Urinary bladder (tissue), 3 donors: ENCODE measurements at regions not wholly inside any gene's neighbourhood (a gene's known extent, or its start where the extent isn't known, plus 50 kb on each side); places are given as distances from the start of the nearest gene placed in this dataset.

ENCODE experiments used
- DNase-seq: peaks from one replicate; pipeline ENCODE4 v3.0.0-alpha.2; 2015; ENCODE audit errors: extremely low spot score
- H3K27ac ChIP-seq: one replicate; pipeline ENCODE4 v1.5.1; 2013; ENCODE audit warnings: low read depth, mild to moderate bottlenecking, moderate library complexity
- H3K36me3 ChIP-seq: one replicate; pipeline ENCODE4 v1.6.1; 2013; ENCODE audit warnings: mild to moderate bottlenecking, moderate library complexity; ENCODE audit not compliant: insufficient read depth
- H3K4me1 ChIP-seq: one replicate; pipeline ENCODE4 v1.6.1; 2013; ENCODE audit warnings: mild to moderate bottlenecking, moderate library complexity; ENCODE audit not compliant: insufficient read depth
- H3K4me3 ChIP-seq: one replicate; pipeline ENCODE4 v1.5.1; 2013; ENCODE audit warnings: low read depth, low read length
- WGBS: extraction: QIAGEN DNeasy Blood & Tissue Kit; methylation state at CpG from one replicate; pipeline ENCODE4 v1.1.7; 2013; 5-methylcytosine and 5-hydroxymethylcytosine counted together
- donor health status: healthy with polysubstance abuse.
- donor health status: healthy.

DNA sequence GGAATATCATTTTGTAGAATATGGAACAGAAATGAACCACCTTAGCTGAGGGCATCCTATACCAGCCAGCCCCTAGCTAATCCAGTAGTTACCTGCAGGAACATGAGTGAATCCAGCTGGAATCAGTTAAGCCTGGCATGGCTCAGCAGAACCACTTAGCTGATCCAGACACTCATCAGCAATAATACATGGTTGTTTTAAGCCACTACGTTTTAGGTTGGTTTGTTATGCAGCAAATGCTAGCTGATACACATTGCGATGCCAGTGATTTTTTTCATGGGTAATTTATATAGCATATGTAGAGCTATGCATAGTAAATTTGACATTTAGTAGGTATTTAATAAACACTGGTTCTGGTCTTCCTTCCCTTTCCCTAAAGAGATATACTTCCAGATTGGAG, 201.9 kb upstream of the JAG1 start:
- H3K36me3 ChIP-seq: no peaks in the 10 kb centered on the region
- no peaks in the 10 kb centered on the region for H3K4me1 ChIP-seq
- no peak overlapping the region for H3K4me3 ChIP-seq
- H3K27ac ChIP-seq: no peak overlapping the region
- DNase-seq: no peak
- 96% methylated on average over 2 of the region's 2 CpGs for WGBS

DNA sequence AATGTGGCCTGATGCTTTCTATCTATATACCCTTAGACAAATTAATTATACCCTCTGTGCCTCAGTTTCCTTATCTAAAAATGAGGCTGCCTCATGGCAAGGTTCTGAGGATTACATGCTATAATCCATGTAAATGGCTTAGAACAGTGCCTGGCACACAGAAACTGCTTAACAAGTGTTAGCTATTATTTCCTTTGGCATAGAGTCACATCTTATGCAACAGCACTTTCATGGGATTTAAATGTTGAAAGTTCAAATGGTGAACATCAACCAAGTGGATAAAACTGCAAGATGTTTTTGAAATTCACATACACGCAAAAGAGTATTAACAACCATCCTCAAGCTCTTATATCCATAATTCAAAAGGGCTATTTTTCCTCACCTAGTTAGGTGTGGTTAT, 202.8 kb upstream of the JAG1 start:
- H3K27ac ChIP-seq: no peak overlapping the region
- no peak for DNase-seq
- no peak overlapping the region for H3K4me3 ChIP-seq
- H3K36me3 ChIP-seq: no peaks in the 10 kb centered on the region
- 56% methylated on average over 1 of the region's 1 CpG for WGBS
- no peaks in the 10 kb centered on the region for H3K4me1 ChIP-seq

DNA sequence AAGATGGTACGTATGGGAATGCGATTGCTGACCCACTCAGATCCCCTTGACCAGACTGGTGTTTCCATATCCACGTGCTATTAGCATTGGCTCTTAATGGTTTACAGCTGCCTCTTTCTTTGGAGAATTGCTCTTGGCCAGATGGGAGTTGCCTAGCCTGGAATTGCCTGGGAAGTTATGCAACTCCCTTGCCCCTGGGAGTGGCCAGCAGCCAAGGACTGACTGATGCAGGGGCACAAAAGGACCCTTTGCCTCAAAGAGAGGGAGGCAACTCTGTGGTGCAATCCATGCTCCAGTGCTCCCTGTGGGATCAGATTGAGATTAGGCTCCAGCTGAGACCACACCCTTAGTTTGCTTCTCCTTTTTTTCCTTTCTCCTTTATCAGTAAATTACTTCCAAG, 203.5 kb upstream of the JAG1 start:
- no peaks in the 10 kb centered on the region for H3K4me1 ChIP-seq
- no peak overlapping the region for H3K27ac ChIP-seq
- H3K36me3 ChIP-seq: no peaks in the 10 kb centered on the region
- no peak for DNase-seq
- 76% methylated on average over 3 of the region's 3 CpGs for WGBS
- no peak overlapping the region for H3K4me3 ChIP-seq

DNA sequence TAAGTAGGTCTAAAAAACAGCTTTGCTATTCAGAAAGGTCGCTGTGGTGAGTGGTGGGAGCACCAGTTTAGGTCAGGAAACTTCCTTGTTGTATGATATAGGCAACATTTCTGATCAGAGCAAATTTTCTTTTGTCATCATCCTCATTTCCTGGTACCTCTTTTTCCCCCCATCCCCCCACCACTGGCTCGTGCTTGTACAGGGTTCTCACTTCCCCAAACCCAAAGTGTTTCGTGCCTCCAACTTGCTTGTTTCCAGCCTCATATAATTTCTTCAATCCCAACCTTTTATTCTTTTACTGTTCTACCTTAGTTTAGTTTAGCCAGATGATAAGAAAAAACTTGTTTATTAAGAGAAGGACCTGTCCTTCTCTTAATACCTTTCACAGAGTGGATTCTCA, 209.4 kb upstream of the JAG1 start:
- no peak for DNase-seq
- WGBS: 82% methylated on average over 3 of the region's 3 CpGs
- no peaks in the 10 kb centered on the region for H3K4me1 ChIP-seq
- no peak overlapping the region for H3K4me3 ChIP-seq
- H3K36me3 ChIP-seq: no peaks in the 10 kb centered on the region
- H3K27ac ChIP-seq: no peak overlapping the region

DNA sequence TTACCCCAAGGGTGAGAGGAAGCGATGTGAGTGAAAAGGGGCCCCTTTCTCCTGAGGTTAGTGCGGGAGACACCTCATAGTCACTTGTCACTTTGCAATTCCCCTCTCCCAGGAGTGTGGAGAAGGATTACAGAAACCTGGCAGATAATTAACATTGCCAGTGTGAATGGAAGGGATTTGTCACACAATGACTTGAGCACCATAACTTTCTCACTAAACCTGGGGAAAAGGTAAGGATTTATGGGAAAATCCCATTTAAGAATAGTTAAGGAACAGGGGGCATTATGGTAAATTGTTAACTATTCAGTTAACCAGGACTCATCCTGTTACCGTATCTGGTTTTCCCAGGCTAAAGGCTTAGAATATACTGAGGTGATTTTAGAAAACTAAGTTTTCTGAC, 219.5 kb upstream of the JAG1 start:
- Histone ChIP-seq H3K4me3 (no peak overlapping the region), H3K27ac (no peak overlapping the region), H3K36me3 (no peaks in the 10 kb centered on the region), H3K4me1 (no peaks in the 10 kb centered on the region)
- WGBS: 82% methylated on average over 3 of the region's 3 CpGs
- no peak for DNase-seq

DNA sequence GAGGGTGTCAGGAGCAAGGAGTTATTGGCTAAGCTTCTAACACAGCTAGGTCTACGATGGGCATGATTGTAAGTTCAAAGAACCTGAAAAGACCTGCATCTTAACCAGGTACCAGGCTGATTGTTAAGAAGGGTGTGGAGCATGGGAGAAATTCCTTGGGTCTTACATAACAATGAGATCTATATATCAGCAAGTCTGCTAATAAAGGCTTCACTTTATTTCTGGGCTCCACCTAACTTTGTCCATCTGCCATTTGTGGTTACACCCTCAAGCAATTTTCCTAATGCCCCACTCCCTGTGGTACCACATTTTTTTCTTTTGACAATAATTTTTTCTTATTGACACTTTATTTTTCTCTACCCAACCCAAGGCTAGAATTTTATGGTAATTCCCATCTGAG, 223.5 kb upstream of the JAG1 start:
- no peaks in the 10 kb centered on the region for H3K4me1 ChIP-seq
- H3K36me3 ChIP-seq: no peaks in the 10 kb centered on the region
- H3K4me3 ChIP-seq: no peak overlapping the region
- no peak for DNase-seq
- 93% methylated on average over 1 of the region's 1 CpG for WGBS
- H3K27ac ChIP-seq: no peak overlapping the region

DNA sequence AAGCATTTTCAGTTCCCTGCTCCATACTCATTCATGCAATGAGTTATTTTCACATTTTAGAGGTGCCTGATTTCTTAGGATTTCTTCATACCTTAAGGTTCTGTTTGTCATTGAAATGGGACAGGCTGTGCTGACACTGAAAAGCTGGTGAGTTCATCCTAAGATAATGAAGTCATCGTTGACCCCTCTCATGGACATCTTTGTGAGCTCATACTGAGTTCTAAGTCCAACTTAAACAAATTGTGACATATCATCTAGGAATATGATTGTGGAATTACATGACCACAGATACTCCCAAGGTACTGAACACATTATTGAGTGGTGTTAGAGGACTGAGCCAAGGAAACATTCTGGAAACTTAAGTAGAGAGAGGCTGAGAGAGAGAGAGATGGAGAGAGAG, 224.8 kb upstream of the JAG1 start:
- no peaks in the 10 kb centered on the region for H3K36me3 ChIP-seq
- DNase-seq: no peak
- H3K27ac ChIP-seq: no peak overlapping the region
- 76% methylated on average over 1 of the region's 1 CpG for WGBS
- H3K4me3 ChIP-seq: no peak overlapping the region
- peaks cover 2% of the 10 kb centered on the region for H3K4me1 ChIP-seq

DNA sequence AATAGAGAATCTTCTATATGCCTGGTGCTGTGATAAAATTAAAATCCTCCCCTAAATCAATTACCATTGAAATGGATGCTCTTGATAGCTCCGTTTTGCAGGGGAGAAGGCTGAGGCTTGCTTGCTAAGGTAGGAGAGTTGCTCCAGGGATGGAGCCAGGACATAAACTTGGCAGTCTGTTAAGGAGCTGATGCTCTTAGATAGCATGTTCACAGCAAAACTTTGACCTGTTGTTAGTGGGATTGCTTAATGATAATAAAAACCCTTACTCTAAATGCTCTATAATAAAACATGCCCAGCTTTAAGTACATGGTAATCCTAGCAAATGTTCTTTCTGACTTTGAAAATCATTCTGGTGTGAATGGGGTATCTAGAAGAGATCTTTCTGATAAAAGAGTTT, 228.4 kb upstream of the JAG1 start:
- WGBS: 52% methylated on average over 1 of the region's 1 CpG
- Histone ChIP-seq H3K4me1 (peaks cover 2% of the 10 kb centered on the region), H3K4me3 (no peak overlapping the region), H3K36me3 (no peaks in the 10 kb centered on the region), H3K27ac (no peak overlapping the region)
- no peak for DNase-seq

DNA sequence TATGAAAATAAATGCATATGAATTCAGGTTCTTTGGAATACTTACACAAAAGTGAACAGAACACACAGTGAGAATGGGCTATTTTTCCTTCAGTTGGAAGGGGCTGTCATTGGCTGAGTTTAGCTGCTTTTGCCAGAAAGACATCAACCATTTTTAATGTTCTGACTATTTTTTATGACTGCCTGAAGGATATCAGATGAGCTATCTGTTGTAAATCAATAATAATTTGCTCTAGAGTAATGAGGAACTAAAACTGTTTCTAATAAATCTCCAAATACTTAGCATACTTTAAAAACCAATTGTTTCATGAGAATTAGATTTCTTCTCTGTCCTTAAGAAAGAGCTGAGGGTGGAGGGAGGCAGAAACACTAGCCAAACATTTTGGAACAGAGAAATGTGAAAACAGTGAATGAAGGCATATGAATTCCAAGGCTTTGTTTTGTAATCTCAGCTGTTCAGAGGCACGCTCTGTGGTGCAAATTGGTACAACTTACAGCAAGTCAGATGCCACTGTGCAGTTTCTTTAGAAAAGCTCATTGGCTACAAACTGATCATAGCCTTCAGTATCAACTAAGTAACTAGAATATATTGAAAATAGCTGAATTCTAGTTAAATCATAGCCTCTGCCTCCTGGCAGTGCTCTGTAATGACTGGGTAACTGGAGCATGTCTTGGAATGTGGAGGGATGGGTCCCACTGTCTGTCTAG, 228.9 kb upstream of the JAG1 start:
- no peak for DNase-seq
- 33% methylated on average over 1 of the region's 1 CpG for WGBS
- no peaks in the 10 kb centered on the region for H3K36me3 ChIP-seq
- no peak overlapping the region for H3K4me3 ChIP-seq
- peaks cover 2% of the 10 kb centered on the region for H3K4me1 ChIP-seq
- H3K27ac ChIP-seq: no peak overlapping the region

DNA sequence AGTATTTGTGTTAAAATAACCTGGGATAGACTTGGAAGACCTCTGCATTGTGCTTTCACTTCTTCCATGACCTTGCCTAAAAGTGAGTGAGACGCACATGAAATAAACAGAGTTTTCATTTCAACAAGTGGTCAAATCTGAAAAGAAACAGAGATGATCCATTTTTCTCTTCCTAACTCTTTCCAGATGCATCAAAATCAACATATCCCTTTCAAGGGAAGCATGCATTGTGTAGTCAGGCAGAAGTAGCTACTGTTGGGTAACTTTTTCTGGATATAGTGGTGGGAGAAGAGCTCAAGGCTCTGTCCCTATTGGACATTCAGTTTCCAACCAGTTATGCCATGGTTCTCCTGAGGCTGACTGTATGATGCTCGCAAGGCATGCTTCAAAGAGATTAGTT, 233.0 kb upstream of the JAG1 start:
- peaks cover 2% of the 10 kb centered on the region for H3K4me1 ChIP-seq
- H3K4me3 ChIP-seq: no peak overlapping the region
- no peak overlapping the region for H3K27ac ChIP-seq
- H3K36me3 ChIP-seq: no peaks in the 10 kb centered on the region
- WGBS: 79% methylated on average over 2 of the region's 2 CpGs
- no peak for DNase-seq

DNA sequence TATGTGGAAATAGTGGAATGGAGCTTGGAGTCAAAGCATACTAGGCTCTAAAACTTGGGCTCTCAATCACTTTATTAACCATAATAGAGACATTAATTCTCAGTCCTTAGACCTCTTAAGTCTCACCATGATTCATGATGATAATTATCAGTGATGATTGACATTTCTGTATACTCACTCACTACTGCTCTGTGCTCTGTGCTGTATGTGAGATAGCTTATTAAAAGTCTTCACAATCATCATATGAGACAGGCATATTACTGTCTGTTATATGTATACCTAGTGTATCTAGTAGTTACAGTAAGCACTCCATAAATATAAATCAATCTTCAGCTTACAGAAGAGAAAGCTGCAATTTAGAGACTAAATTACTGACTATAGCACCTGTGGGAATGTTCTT, 236.0 kb upstream of the JAG1 start:
- Histone ChIP-seq H3K36me3 (no peaks in the 10 kb centered on the region), H3K4me1 (no peaks in the 10 kb centered on the region), H3K27ac (no peak overlapping the region), H3K4me3 (no peak overlapping the region)
- no peak for DNase-seq

DNA sequence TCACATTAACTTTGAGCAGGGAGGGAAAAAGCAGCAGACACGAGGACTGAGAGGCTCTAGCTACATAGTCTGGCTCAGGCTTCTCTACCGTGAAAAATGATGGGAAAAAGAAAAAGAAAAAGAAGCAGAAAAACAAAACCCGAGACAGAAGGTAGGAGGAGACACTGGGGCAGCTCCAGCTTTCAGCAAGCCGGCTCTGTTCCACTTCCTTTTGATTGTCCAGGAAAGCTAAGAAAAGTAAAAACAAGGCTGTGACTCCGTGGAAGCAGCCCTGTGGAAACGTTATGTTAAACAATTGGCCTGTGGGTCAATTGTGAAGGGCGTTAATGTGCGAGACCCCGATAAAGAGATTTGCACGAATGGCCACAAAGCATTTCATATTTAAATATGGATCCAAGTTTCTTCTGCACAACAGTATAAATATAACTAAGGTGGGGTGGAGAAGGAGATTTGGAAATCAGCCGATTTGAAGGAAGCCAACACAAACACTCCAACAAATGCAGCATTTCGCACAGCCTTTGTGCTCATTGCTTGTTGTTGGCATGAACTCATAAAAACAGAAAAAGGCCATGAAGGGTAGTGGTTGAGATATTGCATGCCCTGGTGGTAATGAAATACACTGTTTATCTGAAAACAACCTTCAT, 236.9 kb upstream of the JAG1 start:
- WGBS: 39% methylated on average over 12 of the region's 12 CpGs

DNA sequence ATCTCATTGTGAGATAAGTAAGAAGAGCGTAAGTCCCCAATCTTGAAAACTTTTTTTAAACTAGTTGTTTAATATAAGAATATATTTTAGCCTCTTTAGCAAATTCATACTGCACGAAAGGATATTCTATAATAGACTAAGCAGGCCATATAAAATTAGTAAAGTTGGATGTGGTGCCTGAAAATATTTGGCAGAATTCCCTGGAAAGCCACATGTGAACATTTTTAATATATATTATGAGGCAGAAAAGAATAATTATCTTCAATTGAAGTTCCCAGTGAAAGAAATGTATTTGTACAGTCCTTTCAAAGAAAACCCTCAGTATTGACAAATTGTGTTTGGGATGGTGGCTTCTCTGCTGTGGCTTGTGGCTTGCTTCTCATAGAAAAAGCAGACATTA, 237.5 kb upstream of the JAG1 start:
- Histone ChIP-seq H3K4me3 (no peak overlapping the region), H3K36me3 (no peaks in the 10 kb centered on the region), H3K27ac (no peak overlapping the region), H3K4me1 (no peaks in the 10 kb centered on the region)
- DNase-seq: no peak
- WGBS: 76% methylated on average over 2 of the region's 2 CpGs

More for the DNA sequence above, 236.9 kb upstream of the JAG1 start:
- no peaks in the 10 kb centered on the region for H3K4me1 ChIP-seq
- H3K4me3 ChIP-seq: peak overlapping the region; percentile 7
- H3K36me3 ChIP-seq: no peaks in the 10 kb centered on the region
- no peak overlapping the region for H3K27ac ChIP-seq
- DNase-seq: no peak

DNA sequence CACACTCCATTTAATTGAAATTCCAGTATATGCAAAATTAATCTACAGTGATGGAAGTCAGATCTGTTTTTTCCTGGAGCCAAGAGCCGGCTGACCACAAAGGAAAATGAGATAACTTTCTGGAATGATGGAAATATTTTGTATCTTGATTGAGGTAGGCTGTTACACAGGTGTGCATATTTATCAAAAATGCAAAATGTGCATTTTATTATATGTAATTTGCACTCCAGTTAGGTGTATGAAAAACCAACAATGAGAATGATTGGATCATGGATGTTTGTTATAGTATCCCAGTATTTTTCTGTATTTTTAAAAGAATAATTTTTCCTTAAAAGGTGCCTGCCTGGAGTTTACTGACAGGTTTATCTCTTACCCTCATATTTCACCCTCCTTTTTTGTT, 242.0 kb upstream of the JAG1 start:
- H3K27ac ChIP-seq: no peak overlapping the region
- H3K4me1 ChIP-seq: no peaks in the 10 kb centered on the region
- H3K36me3 ChIP-seq: no peaks in the 10 kb centered on the region
- H3K4me3 ChIP-seq: no peak overlapping the region
- 68% methylated on average over 1 of the region's 1 CpG for WGBS
- no peak for DNase-seq

DNA sequence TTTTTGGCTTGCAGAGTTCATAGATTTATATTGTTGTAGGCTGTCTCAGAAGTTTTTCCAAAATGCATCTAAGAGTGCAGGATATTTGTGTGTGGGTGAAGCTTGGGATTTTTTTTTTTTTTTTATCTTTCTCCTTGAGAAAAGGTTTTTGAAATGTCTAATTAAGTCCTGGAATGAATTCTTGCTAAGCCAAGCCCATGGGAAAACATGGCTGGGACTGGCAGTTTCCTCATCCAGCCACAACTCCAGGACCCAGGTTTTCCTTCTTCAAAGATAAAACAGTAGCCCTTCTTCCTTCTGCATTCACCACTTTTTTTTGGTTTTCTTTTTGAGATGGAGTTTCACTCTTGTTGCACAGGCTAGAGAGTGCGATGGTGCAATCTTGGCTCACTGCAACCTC, 242.5 kb upstream of the JAG1 start:
- H3K4me3 ChIP-seq: no peak overlapping the region
- no peaks in the 10 kb centered on the region for H3K36me3 ChIP-seq
- H3K27ac ChIP-seq: no peak overlapping the region
- 96% methylated on average over 1 of the region's 1 CpG for WGBS
- DNase-seq: no peak
- no peaks in the 10 kb centered on the region for H3K4me1 ChIP-seq
